NOMO-1 treated with DMSO at 0.1 percent for 48 hours (cell line): ENCODE measurements at regions not wholly inside any gene's neighbourhood (a gene's known extent, or its start where the extent isn't known, plus 50 kb on each side); places are given as distances from the start of the nearest gene placed in this dataset.
A peak's percentile ranks its signal among the peaks of the same experiment; 100 is the strongest.

Experiments used
- DNase-seq: peaks from one replicate; lab custom pipeline; 2025; ENCODE audit not compliant: unreplicated experiment; lab: John Stamatoyannopoulos, UW

GRCh38 chr12:105835580-105836241 is 303.0 kb downstream of the NUAK1 start:
- peak; percentile 93 for DNase-seq

GRCh38 chr12:105836242-105836622 is 302.5 kb downstream of the NUAK1 start:
- DNase-seq = no peak

GRCh38 chr12:105839629-105840127 is 299.1 kb downstream of the NUAK1 start:
- DNase-seq = no peak

- DNase-seq = no peak
Measured at GRCh38 chr12:105840384-105840783, 298.4 kb downstream of the NUAK1 start.

GRCh38 chr12:105841840-105842239 is 296.9 kb downstream of the NUAK1 start:
- no peak for DNase-seq

- DNase-seq = no peak
Measured at GRCh38 chr12:105843561-105843960, 295.2 kb downstream of the NUAK1 start.

GRCh38 chr12:105843986-105844760 is 294.6 kb downstream of the NUAK1 start:
- DNase-seq = no peak

- DNase-seq = no peak
Measured at GRCh38 chr12:105846331-105846730, 292.4 kb downstream of the NUAK1 start.

GRCh38 chr12:105847068-105847467 is 291.7 kb downstream of the NUAK1 start:
- DNase-seq = no peak

GRCh38 chr12:105848286-105848685 is 290.5 kb downstream of the NUAK1 start:
- DNase-seq = no peak

GRCh38 chr12:105850103-105850968 is 288.4 kb downstream of the NUAK1 start:
- no peak for DNase-seq

- no peak for DNase-seq
Measured at GRCh38 chr12:105852496-105852895, 286.3 kb downstream of the NUAK1 start.

- DNase-seq = no peak
Measured at GRCh38 chr12:105852951-105853350, 285.8 kb downstream of the NUAK1 start.

- no peak for DNase-seq
Measured at GRCh38 chr12:105854071-105854470, 284.7 kb downstream of the NUAK1 start.

- no peak for DNase-seq
Measured at GRCh38 chr12:105855361-105856047, 283.2 kb downstream of the NUAK1 start.

- no peak for DNase-seq
Measured at GRCh38 chr12:105856048-105856405, 282.7 kb downstream of the NUAK1 start.

GRCh38 chr12:105858981-105859710 is 279.6 kb downstream of the NUAK1 start:
- no peak for DNase-seq

GRCh38 chr12:105860561-105861207 is 278.1 kb downstream of the NUAK1 start:
- DNase-seq = no peak

GRCh38 chr12:105861227-105861626 is 277.5 kb downstream of the NUAK1 start:
- no peak for DNase-seq
